ENCODE measurements at regions not wholly inside any gene's neighbourhood (a gene's known extent, or its start where the extent isn't known, plus 50 kb on each side); places are given as distances from the start of the nearest gene placed in this dataset.

DNA sequence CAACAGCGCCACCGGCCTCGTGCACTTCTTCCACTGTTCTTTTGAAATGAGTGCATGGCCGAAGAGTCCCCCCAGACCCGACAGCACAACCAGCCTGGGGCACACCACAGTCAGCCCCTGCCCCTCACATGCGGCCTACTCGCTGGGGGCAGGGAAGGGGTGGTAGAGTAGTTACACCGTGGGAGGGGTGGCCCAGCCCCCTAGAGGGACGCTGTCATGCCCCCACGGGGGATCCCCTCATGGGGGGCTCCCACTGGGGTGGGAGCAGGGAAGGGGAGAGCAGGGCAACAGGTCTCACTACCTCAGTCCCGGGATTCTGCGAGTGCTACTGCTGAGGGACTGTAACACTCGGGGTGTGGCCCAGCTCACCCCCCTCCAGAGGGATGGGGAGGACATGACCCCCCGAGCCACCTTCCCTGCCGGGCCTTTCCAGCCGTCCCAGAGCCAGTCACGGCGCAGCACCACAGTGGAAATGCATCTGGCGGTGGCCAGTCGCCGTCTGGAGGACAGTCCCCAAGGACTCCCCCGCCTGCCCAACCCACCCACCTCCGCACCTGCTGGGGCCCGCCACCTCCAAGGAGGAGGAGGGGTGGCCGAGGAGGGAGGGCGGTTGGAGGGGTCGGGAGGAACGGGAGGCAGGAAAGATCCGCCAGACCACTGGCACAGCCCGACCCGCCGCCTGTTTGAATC, 84.6 kb upstream of the ZNF254 start:
- TF ChIP-seq, protein P1, sequence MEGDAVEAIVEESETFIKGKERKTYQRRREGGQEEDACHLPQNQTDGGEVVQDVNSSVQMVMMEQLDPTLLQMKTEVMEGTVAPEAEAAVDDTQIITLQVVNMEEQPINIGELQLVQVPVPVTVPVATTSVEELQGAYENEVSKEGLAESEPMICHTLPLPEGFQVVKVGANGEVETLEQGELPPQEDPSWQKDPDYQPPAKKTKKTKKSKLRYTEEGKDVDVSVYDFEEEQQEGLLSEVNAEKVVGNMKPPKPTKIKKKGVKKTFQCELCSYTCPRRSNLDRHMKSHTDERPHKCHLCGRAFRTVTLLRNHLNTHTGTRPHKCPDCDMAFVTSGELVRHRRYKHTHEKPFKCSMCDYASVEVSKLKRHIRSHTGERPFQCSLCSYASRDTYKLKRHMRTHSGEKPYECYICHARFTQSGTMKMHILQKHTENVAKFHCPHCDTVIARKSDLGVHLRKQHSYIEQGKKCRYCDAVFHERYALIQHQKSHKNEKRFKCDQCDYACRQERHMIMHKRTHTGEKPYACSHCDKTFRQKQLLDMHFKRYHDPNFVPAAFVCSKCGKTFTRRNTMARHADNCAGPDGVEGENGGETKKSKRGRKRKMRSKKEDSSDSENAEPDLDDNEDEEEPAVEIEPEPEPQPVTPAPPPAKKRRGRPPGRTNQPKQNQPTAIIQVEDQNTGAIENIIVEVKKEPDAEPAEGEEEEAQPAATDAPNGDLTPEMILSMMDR (IDR thresholded peaks at IDR 0.05): no peak
- TF ChIP-seq POLR2A (IDR thresholded peaks at IDR 0.05): no peak

Measured in adrenal gland (tissue), 5 donors.